ENCODE measurements at regions not wholly inside any gene's neighbourhood (a gene's known extent, or its start where the extent isn't known, plus 50 kb on each side); places are given as distances from the start of the nearest gene placed in this dataset.

- POLR2A ChIA-PET (ENCODE audit: low non-redundant PET) = no interaction called here
- TF ChIP-seq EZH2 (IDR thresholded peaks at IDR 0.05; ENCODE audit: borderline replicate concordance, low read depth, low read length, poor library complexity, severe bottlenecking) = no peak
- TF ChIP-seq, protein P1, sequence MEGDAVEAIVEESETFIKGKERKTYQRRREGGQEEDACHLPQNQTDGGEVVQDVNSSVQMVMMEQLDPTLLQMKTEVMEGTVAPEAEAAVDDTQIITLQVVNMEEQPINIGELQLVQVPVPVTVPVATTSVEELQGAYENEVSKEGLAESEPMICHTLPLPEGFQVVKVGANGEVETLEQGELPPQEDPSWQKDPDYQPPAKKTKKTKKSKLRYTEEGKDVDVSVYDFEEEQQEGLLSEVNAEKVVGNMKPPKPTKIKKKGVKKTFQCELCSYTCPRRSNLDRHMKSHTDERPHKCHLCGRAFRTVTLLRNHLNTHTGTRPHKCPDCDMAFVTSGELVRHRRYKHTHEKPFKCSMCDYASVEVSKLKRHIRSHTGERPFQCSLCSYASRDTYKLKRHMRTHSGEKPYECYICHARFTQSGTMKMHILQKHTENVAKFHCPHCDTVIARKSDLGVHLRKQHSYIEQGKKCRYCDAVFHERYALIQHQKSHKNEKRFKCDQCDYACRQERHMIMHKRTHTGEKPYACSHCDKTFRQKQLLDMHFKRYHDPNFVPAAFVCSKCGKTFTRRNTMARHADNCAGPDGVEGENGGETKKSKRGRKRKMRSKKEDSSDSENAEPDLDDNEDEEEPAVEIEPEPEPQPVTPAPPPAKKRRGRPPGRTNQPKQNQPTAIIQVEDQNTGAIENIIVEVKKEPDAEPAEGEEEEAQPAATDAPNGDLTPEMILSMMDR (conservative IDR thresholded peaks at IDR 0.05; ENCODE audit: low read depth, low read length) = no peak
- intact Hi-C loops (cut with micrococcal nuclease; ENCODE audit: unreplicated experiment) = no loop called here
- H3K4me3 ChIP-seq (ENCODE audit: low read depth, low read length, poor library complexity, severe bottlenecking) = no peak overlapping the region
- H3K4me1 ChIP-seq (ENCODE audit: insufficient read depth, low read length, poor library complexity, severe bottlenecking) = peaks cover 7% of the 10 kb centered on the region
- CTCF ChIA-PET = no interaction called here
- DNase-seq (ENCODE audit: low spot score) = no peak
- H3K27ac ChIP-seq (ENCODE audit: low read depth, low read length, poor library complexity, severe bottlenecking) = no peak overlapping the region
- no peaks in the 10 kb centered on the region for H3K27me3 ChIP-seq (replicated peaks; ENCODE audit: insufficient read depth, low read depth, low read length, poor library complexity)
- H3K36me3 ChIP-seq (ENCODE audit: insufficient read depth, low read length, poor library complexity, severe bottlenecking) = no peaks in the 10 kb centered on the region
- BruUV-seq (replicated peaks) = no TSS peak
- no peaks in the 10 kb centered on the region for H3K9me3 ChIP-seq (ENCODE audit: low read depth, low read length, poor library complexity, severe bottlenecking)
Observed at GRCh38 chr2:37854676-37855282, 70.3 kb upstream of the RMDN2 start.

GRCh38 chr2:37855283-37856041, 69.6 kb upstream of the RMDN2 start:
- Histone ChIP-seq H3K27ac (ENCODE audit: low read depth, low read length, poor library complexity, severe bottlenecking) (no peak overlapping the region), H3K4me1 (ENCODE audit: insufficient read depth, low read length, poor library complexity, severe bottlenecking) (peaks cover 7% of the 10 kb centered on the region), H3K4me3 (ENCODE audit: low read depth, low read length, poor library complexity, severe bottlenecking) (no peak overlapping the region), H3K27me3 (replicated peaks; ENCODE audit: insufficient read depth, low read depth, low read length, poor library complexity) (no peaks in the 10 kb centered on the region), H3K36me3 (ENCODE audit: insufficient read depth, low read length, poor library complexity, severe bottlenecking) (no peaks in the 10 kb centered on the region), H3K9me3 (ENCODE audit: low read depth, low read length, poor library complexity, severe bottlenecking) (no peaks in the 10 kb centered on the region)
- no TSS peak for BruUV-seq (replicated peaks)
- DNase-seq (ENCODE audit: low spot score) = no peak
- intact Hi-C loops (cut with micrococcal nuclease; ENCODE audit: unreplicated experiment) = no loop called here
- POLR2A ChIA-PET (ENCODE audit: low non-redundant PET) = no interaction called here
- TF ChIP-seq EZH2 (IDR thresholded peaks at IDR 0.05; ENCODE audit: borderline replicate concordance, low read depth, low read length, poor library complexity, severe bottlenecking) = no peak
- TF ChIP-seq, protein P1 (conservative IDR thresholded peaks at IDR 0.05; ENCODE audit: low read depth, low read length) = no peak
- CTCF ChIA-PET = no interaction called here

DNA sequence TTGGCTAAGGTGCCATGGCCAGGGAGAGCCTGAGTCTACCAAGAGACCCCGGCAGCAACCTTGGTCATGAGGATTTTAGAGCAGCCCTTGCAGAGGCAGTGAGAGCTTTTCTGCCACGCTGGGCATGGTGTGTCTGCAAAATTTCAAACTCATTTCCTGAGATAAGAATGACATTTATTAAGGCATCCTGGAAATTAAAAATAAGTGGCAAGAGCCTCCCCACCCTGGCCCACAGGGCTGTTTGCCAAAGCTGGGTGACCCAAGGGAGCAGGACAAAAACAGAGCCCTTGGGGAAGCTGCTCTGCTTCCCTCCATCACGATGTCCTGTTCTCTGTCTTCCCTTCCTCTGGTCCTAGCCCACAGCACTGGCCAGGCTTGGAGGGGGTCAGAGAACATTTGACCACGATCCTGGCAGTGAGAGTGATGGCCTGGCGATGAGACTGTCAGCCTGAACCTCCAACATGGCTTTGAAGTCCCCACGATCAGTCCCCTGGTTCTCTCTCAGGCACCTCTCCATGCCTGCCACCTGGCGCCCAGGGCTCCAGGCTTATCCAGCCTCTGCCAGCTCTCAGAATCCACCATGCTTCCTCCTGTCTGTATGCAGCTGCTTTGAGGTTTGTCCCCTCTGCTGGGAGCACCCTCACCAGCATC, 68.9 kb upstream of the RMDN2 start:
- no peaks in the 10 kb centered on the region for H3K9me3 ChIP-seq (ENCODE audit: low read depth, low read length, poor library complexity, severe bottlenecking)
- no peaks in the 10 kb centered on the region for H3K27me3 ChIP-seq (replicated peaks; ENCODE audit: insufficient read depth, low read depth, low read length, poor library complexity)
- H3K4me3 ChIP-seq (ENCODE audit: low read depth, low read length, poor library complexity, severe bottlenecking) = no peak overlapping the region
- CTCF ChIA-PET = no interaction called here
- TF ChIP-seq, protein P1 (conservative IDR thresholded peaks at IDR 0.05; ENCODE audit: low read depth, low read length) = no peak
- TF ChIP-seq EZH2 (IDR thresholded peaks at IDR 0.05; ENCODE audit: borderline replicate concordance, low read depth, low read length, poor library complexity, severe bottlenecking) = no peak
- no peaks in the 10 kb centered on the region for H3K36me3 ChIP-seq (ENCODE audit: insufficient read depth, low read length, poor library complexity, severe bottlenecking)
- no TSS peak for BruUV-seq (replicated peaks)
- intact Hi-C loops (cut with micrococcal nuclease; ENCODE audit: unreplicated experiment) = no loop called here
- H3K4me1 ChIP-seq (ENCODE audit: insufficient read depth, low read length, poor library complexity, severe bottlenecking) = peaks cover 7% of the 10 kb centered on the region
- no peak for DNase-seq (ENCODE audit: low spot score)
- POLR2A ChIA-PET (ENCODE audit: low non-redundant PET) = no interaction called here
- H3K27ac ChIP-seq (ENCODE audit: low read depth, low read length, poor library complexity, severe bottlenecking) = no peak overlapping the region

Measured in A673 (cell line).